ENCODE measurements at regions not wholly inside any gene's neighbourhood (a gene's known extent, or its start where the extent isn't known, plus 50 kb on each side); places are given as distances from the start of the nearest gene placed in this dataset.

- no peak overlapping the region for H3K4me3 ChIP-seq (ENCODE audit: low read length)
- no peak overlapping the region for H3K27ac ChIP-seq (ENCODE audit: low read length)
- no peaks in the 10 kb centered on the region for H3K9me2 ChIP-seq (replicated peaks; ENCODE audit: insufficient read depth, low read length)
- no peaks in the 10 kb centered on the region for H3K36me3 ChIP-seq (replicated peaks; ENCODE audit: insufficient read depth, low read length)
- no peak overlapping the region for H3K4me2 ChIP-seq (ENCODE audit: low read depth, low read length)
- H3K4me1 ChIP-seq (ENCODE audit: low read length): no peaks in the 10 kb centered on the region
- no peaks in the 10 kb centered on the region for H3F3A ChIP-seq (ENCODE audit: insufficient read depth, low read length)
- H2AFZ ChIP-seq (ENCODE audit: low read length): no peak overlapping the region
- no peaks in the 10 kb centered on the region for H4K20me1 ChIP-seq (ENCODE audit: insufficient read depth, low read length)
- H3K27me3 ChIP-seq (replicated peaks; ENCODE audit: insufficient read depth, low read length): no peaks in the 10 kb centered on the region
- no peak overlapping the region for H3K9ac ChIP-seq (ENCODE audit: low read length)
- H3K79me2 ChIP-seq (ENCODE audit: low read length): no peaks in the 10 kb centered on the region
- DNase-seq: no peak
- TF ChIP-seq EZH2phosphoT487 (IDR thresholded peaks at IDR 0.05; ENCODE audit: low read length): no peak
- TF ChIP-seq CTCF (IDR thresholded peaks at IDR 0.05; ENCODE audit: low read length): no peak
- no peak for TF ChIP-seq EZH2 (optimal IDR thresholded peaks at IDR 0.05; ENCODE audit: low read depth, low read length)
- H3K9me3 ChIP-seq (replicated peaks; ENCODE audit: insufficient read depth, low read length): no peaks in the 10 kb centered on the region
Observed at GRCh38 chr5:65073250-65073661, 304.5 kb downstream of the CWC27 start.

GRCh38 chr5:65075623-65076250 is 307.0 kb downstream of the CWC27 start:
- Histone ChIP-seq H3F3A (ENCODE audit: insufficient read depth, low read length) (no peaks in the 10 kb centered on the region), H3K4me3 (ENCODE audit: low read length) (no peak overlapping the region), H3K27me3 (replicated peaks; ENCODE audit: insufficient read depth, low read length) (no peaks in the 10 kb centered on the region), H3K9me3 (replicated peaks; ENCODE audit: insufficient read depth, low read length) (no peaks in the 10 kb centered on the region), H3K4me2 (ENCODE audit: low read depth, low read length) (no peak overlapping the region), H4K20me1 (ENCODE audit: insufficient read depth, low read length) (no peaks in the 10 kb centered on the region), H3K9me2 (replicated peaks; ENCODE audit: insufficient read depth, low read length) (no peaks in the 10 kb centered on the region), H3K79me2 (ENCODE audit: low read length) (no peaks in the 10 kb centered on the region), H2AFZ (ENCODE audit: low read length) (no peak overlapping the region), H3K9ac (ENCODE audit: low read length) (no peak overlapping the region), H3K27ac (ENCODE audit: low read length) (no peak overlapping the region), H3K4me1 (ENCODE audit: low read length) (no peaks in the 10 kb centered on the region), H3K36me3 (replicated peaks; ENCODE audit: insufficient read depth, low read length) (no peaks in the 10 kb centered on the region)
- DNase-seq: no peak
- TF ChIP-seq EZH2phosphoT487 (IDR thresholded peaks at IDR 0.05; ENCODE audit: low read length) (no peak), EZH2 (optimal IDR thresholded peaks at IDR 0.05; ENCODE audit: low read depth, low read length) (no peak), CTCF (IDR thresholded peaks at IDR 0.05; ENCODE audit: low read length) (no peak)

GRCh38 chr5:65076251-65076869 is 307.6 kb downstream of the CWC27 start:
- Histone ChIP-seq H3K4me2 (ENCODE audit: low read depth, low read length) (no peak overlapping the region), H3K79me2 (ENCODE audit: low read length) (no peaks in the 10 kb centered on the region), H3K4me3 (ENCODE audit: low read length) (no peak overlapping the region), H4K20me1 (ENCODE audit: insufficient read depth, low read length) (no peaks in the 10 kb centered on the region), H3K27ac (ENCODE audit: low read length) (no peak overlapping the region), H3K4me1 (ENCODE audit: low read length) (no peaks in the 10 kb centered on the region), H3F3A (ENCODE audit: insufficient read depth, low read length) (no peaks in the 10 kb centered on the region), H3K36me3 (replicated peaks; ENCODE audit: insufficient read depth, low read length) (no peaks in the 10 kb centered on the region), H3K9ac (ENCODE audit: low read length) (no peak overlapping the region), H2AFZ (ENCODE audit: low read length) (no peak overlapping the region), H3K9me2 (replicated peaks; ENCODE audit: insufficient read depth, low read length) (no peaks in the 10 kb centered on the region), H3K9me3 (replicated peaks; ENCODE audit: insufficient read depth, low read length) (no peaks in the 10 kb centered on the region), H3K27me3 (replicated peaks; ENCODE audit: insufficient read depth, low read length) (no peaks in the 10 kb centered on the region)
- no peak for TF ChIP-seq EZH2 (optimal IDR thresholded peaks at IDR 0.05; ENCODE audit: low read depth, low read length)
- peak; percentile 36 for TF ChIP-seq CTCF (IDR thresholded peaks at IDR 0.05; ENCODE audit: low read length)
- TF ChIP-seq EZH2phosphoT487 (IDR thresholded peaks at IDR 0.05; ENCODE audit: low read length): no peak
- DNase-seq: peak; percentile 61

Measured in MM.1S (cell line).